A673 (cell line): ENCODE measurements at regions not wholly inside any gene's neighbourhood (a gene's known extent, or its start where the extent isn't known, plus 50 kb on each side); places are given as distances from the start of the nearest gene placed in this dataset.

Experiments used
- BruUV-seq: library from RNA; stranded (reverse); fragments of 400-500 nt; replicated peaks from 2 replicates; lab custom pipeline; 2021; lab: Mats Ljungman, UMichigan
- CTCF ChIA-PET: fragments of 300-600 bp; sonication (Branson Sonifier 250); formaldehyde crosslinking; loops from one replicate; lab custom pipeline; 2022; ENCODE audit warnings: antibody characterized with exemption; lab: Charles Lee
- POLR2A ChIA-PET: fragments of 300-600 bp; sonication (Branson Sonifier 250); formaldehyde crosslinking; loops from one replicate; lab custom pipeline; 2022; ENCODE audit warnings: antibody characterized with exemption; ENCODE audit not compliant: low non-redundant PET; lab: Charles Lee
- DNase-seq: peaks from one replicate; pipeline ENCODE4 v3.0.0-alpha.2; 2015; ENCODE audit warnings: low spot score
- H3K27ac ChIP-seq: fragments of 200-600 bp; sonication (generic); 2 replicates; pipeline ENCODE4 v1.5.1; 2016; ENCODE audit warnings: mixed run types, low read depth, mild to moderate bottlenecking, mixed read lengths, antibody characterized with exemption, low read length; ENCODE audit not compliant: poor library complexity, severe bottlenecking
- H3K27me3 ChIP-seq: fragments of 200-600 bp; sonication (generic); replicated peaks from 2 replicates; pipeline ENCODE4 v1.6.1; 2017; ENCODE audit warnings: mixed run types, low read depth, mild to moderate bottlenecking, mixed read lengths, antibody characterized with exemption, low read length; ENCODE audit not compliant: insufficient read depth, poor library complexity
- H3K36me3 ChIP-seq: fragments of 200-600 bp; sonication (generic); 2 replicates; pipeline ENCODE4 v1.6.1; 2016; ENCODE audit warnings: mixed run types, mild to moderate bottlenecking, mixed read lengths, antibody characterized with exemption, low read length; ENCODE audit not compliant: insufficient read depth, poor library complexity, severe bottlenecking
- H3K4me1 ChIP-seq: fragments of 200-600 bp; sonication (generic); 2 replicates; pipeline ENCODE4 v1.6.1; 2017; ENCODE audit warnings: mixed run types, mild to moderate bottlenecking, mixed read lengths, antibody characterized with exemption, low read length; ENCODE audit not compliant: insufficient read depth, poor library complexity, severe bottlenecking
- H3K4me3 ChIP-seq: fragments of 200-600 bp; sonication (generic); 2 replicates; pipeline ENCODE4 v1.5.1; 2016; ENCODE audit warnings: low read depth, mixed run types, mild to moderate bottlenecking, mixed read lengths, low read length; ENCODE audit not compliant: poor library complexity, severe bottlenecking
- H3K9me3 ChIP-seq: fragments of 200-600 bp; sonication (generic); 2 replicates; pipeline ENCODE4 v1.6.1; 2016; ENCODE audit warnings: mixed run types, low read depth, mild to moderate bottlenecking, mixed read lengths, antibody characterized with exemption, low read length; ENCODE audit not compliant: poor library complexity, severe bottlenecking
- EZH2 ChIP-seq: fragments of 200-600 bp; sonication (generic); IDR thresholded peaks from 2 replicates; pipeline ENCODE4 v1.6.1; 2017; ENCODE audit warnings: borderline replicate concordance, low read depth, mild to moderate bottlenecking, mixed read lengths, antibody characterized with exemption, low read length; ENCODE audit not compliant: poor library complexity, severe bottlenecking
- intact Hi-C: fragments of 100-400 bp; cut with micrococcal nuclease; formaldehyde crosslinking; loops from one replicate; pipeline ENCODE4 v1.10.0; 2022; ENCODE audit not compliant: unreplicated experiment
- TF ChIP-seq, protein P1 (sequence below): fragments of 300-800, 200-600 bp; sonication (generic); conservative IDR thresholded peaks from 2 replicates; pipeline ENCODE4 v1.5.1; 2017; ENCODE audit warnings: low read depth, mild to moderate bottlenecking, antibody characterized with exemption, low read length, moderate library complexity, mixed read lengths

DNA sequence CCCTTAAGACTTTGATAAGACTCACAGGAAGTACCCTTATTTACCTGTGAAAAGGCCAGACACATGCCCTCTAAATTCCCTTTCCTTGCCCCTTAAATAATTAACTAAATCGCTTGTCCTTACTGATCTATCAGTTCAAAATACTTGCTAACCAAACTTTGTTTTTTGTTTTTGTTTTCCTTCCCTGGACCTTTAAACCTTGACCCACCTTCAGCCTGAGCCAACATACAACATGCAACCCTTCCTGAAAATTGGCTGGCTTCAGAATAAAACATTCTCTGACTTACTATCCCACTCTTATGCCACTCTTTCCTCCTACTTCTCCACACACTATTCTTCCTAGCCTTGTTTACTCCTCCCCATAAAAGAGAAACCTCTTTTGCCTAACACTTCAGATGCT, 448.1 kb upstream of the TRAM1L1 start:
- Histone ChIP-seq H3K4me3 (no peak overlapping the region), H3K36me3 (no peaks in the 10 kb centered on the region), H3K27ac (no peak overlapping the region), H3K4me1 (no peaks in the 10 kb centered on the region), H3K27me3 (no peaks in the 10 kb centered on the region), H3K9me3 (no peaks in the 10 kb centered on the region)
- intact Hi-C loops: no loop called here
- CTCF ChIA-PET: no interaction called here
- no peak for DNase-seq
- BruUV-seq: no TSS peak
- POLR2A ChIA-PET: no interaction called here
- no peak for TF ChIP-seq EZH2
- TF ChIP-seq, protein P1, sequence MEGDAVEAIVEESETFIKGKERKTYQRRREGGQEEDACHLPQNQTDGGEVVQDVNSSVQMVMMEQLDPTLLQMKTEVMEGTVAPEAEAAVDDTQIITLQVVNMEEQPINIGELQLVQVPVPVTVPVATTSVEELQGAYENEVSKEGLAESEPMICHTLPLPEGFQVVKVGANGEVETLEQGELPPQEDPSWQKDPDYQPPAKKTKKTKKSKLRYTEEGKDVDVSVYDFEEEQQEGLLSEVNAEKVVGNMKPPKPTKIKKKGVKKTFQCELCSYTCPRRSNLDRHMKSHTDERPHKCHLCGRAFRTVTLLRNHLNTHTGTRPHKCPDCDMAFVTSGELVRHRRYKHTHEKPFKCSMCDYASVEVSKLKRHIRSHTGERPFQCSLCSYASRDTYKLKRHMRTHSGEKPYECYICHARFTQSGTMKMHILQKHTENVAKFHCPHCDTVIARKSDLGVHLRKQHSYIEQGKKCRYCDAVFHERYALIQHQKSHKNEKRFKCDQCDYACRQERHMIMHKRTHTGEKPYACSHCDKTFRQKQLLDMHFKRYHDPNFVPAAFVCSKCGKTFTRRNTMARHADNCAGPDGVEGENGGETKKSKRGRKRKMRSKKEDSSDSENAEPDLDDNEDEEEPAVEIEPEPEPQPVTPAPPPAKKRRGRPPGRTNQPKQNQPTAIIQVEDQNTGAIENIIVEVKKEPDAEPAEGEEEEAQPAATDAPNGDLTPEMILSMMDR: no peak

GRCh38 chr4:117545039-117545438, 459.7 kb upstream of the TRAM1L1 start:
- no peaks in the 10 kb centered on the region for H3K9me3 ChIP-seq
- intact Hi-C loops: loop anchor here (5.0 to 10.0 kb wide), 2 partner anchors 1190 to 1363 kb away; no protein-coding TSS in a partner anchor
- H3K27me3 ChIP-seq: no peaks in the 10 kb centered on the region
- DNase-seq: no peak
- H3K36me3 ChIP-seq: no peaks in the 10 kb centered on the region
- no TSS peak for BruUV-seq
- no peak overlapping the region for H3K4me3 ChIP-seq
- POLR2A ChIA-PET: no interaction called here
- TF ChIP-seq, protein P1: no peak
- no peak for TF ChIP-seq EZH2
- CTCF ChIA-PET: no interaction called here
- no peak overlapping the region for H3K27ac ChIP-seq
- no peaks in the 10 kb centered on the region for H3K4me1 ChIP-seq

DNA sequence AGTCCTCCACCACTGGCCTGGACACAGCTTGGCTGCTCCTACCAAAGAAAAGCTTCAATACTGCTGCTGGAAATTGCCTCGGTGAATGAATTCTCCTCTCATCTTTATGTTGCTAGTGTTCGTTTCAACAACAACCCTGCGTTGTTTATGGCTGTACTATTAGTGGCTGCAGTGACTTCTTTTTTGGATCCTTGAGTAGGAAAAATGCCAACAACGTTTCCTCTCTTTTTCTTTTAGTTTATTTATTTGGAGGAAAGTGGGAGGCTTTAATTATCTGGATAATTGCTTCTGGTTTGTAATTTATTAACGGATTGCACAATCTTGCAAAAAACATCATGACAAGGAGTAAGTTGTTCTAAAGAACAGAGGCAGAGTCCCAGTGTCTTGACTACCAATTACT, 464.1 kb upstream of the TRAM1L1 start:
- no peaks in the 10 kb centered on the region for H3K9me3 ChIP-seq
- CTCF ChIA-PET: no interaction called here
- no peaks in the 10 kb centered on the region for H3K4me1 ChIP-seq
- intact Hi-C loops: loop anchor here (5.0 to 10.0 kb wide), 2 partner anchors 1195 to 1367 kb away; no protein-coding TSS in a partner anchor
- no peaks in the 10 kb centered on the region for H3K36me3 ChIP-seq
- no peaks in the 10 kb centered on the region for H3K27me3 ChIP-seq
- TF ChIP-seq, protein P1: no peak
- TF ChIP-seq EZH2: no peak
- peak; percentile 4 for DNase-seq
- BruUV-seq: no TSS peak
- no peak overlapping the region for H3K4me3 ChIP-seq
- no peak overlapping the region for H3K27ac ChIP-seq
- POLR2A ChIA-PET: no interaction called here
